HCT116 (cell line): ENCODE measurements at regions not wholly inside any gene's neighbourhood (a gene's known extent, or its start where the extent isn't known, plus 50 kb on each side); places are given as distances from the start of the nearest gene placed in this dataset.

Source experiments
- ATAC-seq: fragments of 200-7000 bp; cut with Tn5 transposase; 2 replicates; pipeline ENCODE4 v1.9.1; 2020; ENCODE audit warnings: mild to moderate bottlenecking, moderate library complexity
- BruUV-seq: library from RNA; stranded (reverse); fragments of 400-500 nt; replicated peaks from 2 replicates; lab custom pipeline; 2021; lab: Mats Ljungman, UMichigan
- CTCF ChIA-PET: fragments of 300-600 bp; sonication (Branson Sonifier 250); formaldehyde crosslinking; loops from one replicate; lab custom pipeline; 2021; ENCODE audit warnings: antibody characterized with exemption; lab: Charles Lee
- POLR2A ChIA-PET: fragments of 300-600, 350-600 bp; sonication (Branson Sonifier 250); formaldehyde crosslinking; loops from one replicate; lab custom pipeline; 2021; ENCODE audit warnings: antibody characterized with exemption; lab: Charles Lee
- RAD21 ChIA-PET, 2 experiments: fragments of 300-600 bp; sonication (Branson Sonifier 250); formaldehyde crosslinking; loops; one replicate each; lab custom pipeline; 2023; ENCODE audit warnings: low total read pairs in 2 of 2; ENCODE audit not compliant: uncharacterized antibody in 2 of 2, unreplicated experiment in 2 of 2, low non-redundant PET in 1 of 2; lab: Charles Lee
- DNase-seq: peaks from one replicate; pipeline ENCODE4 v3.0.0-alpha.2; 2010; ENCODE audit warnings: low read depth, low spot score
- H2AFZ ChIP-seq: fragments of 200-600 bp; shearing (Covaris generic), sonication (generic); 2 replicates; pipeline ENCODE4 v1.6.1; 2017; ENCODE audit warnings: low read depth, mixed run types, mixed read lengths, antibody characterized with exemption, low read length; ENCODE audit not compliant: poor library complexity, severe bottlenecking
- H3K27ac ChIP-seq: 2 replicates; pipeline ENCODE4 v1.5.1; 2012; ENCODE audit warnings: low read depth, low read length
- H3K27me3 ChIP-seq: fragments of 200-600 bp; sonication (generic); 2 replicates; pipeline ENCODE4 v1.6.1; 2016; ENCODE audit warnings: mixed run types, low read length, mixed read lengths; ENCODE audit not compliant: insufficient read depth
- H3K36me3 ChIP-seq, 2 experiments: fragments of 200-500 bp in 1 of 2; fragments of 200-600 bp in 1 of 2; sonication (Bioruptor generic) in 1 of 2; sonication (generic) in 1 of 2; 2 replicates each; pipeline versions ENCODE4 v1.5.1 to v1.6.1; 2014 to 2016; ENCODE audit warnings: low read length in 2 of 2, inconsistent platforms in 1 of 2, mixed read lengths in 1 of 2, mixed run types in 1 of 2; ENCODE audit not compliant: insufficient read depth in 2 of 2, control insufficient read depth in 1 of 2
- H3K4me1 ChIP-seq, 2 experiments: fragments of 200-600 bp in 1 of 2; sonication (generic) in 1 of 2; 2 replicates each; pipeline versions ENCODE4 v1.5.1 to v1.6.1; 2012 to 2017; ENCODE audit warnings: low read length in 2 of 2, inconsistent platforms in 1 of 2, mild to moderate bottlenecking in 1 of 2, mixed read lengths in 1 of 2, mixed run types in 1 of 2, moderate library complexity in 1 of 2; ENCODE audit not compliant: insufficient read depth in 2 of 2, control insufficient read depth in 1 of 2
- H3K4me2 ChIP-seq: fragments of 200-600 bp; sonication (generic); 2 replicates; pipeline ENCODE4 v1.6.1; 2017; ENCODE audit warnings: mixed run types, low read length, mixed read lengths
- H3K4me3 ChIP-seq, 2 experiments: fragments of 200-600 bp in 1 of 2; sonication (generic) in 1 of 2; replicated peaks in 1 of 2; 2 replicates each; pipeline ENCODE4 v1.5.1; 2011 to 2016; ENCODE audit warnings: low read length in 2 of 2, control low read depth in 1 of 2, low read depth in 1 of 2, mild to moderate bottlenecking in 1 of 2, mixed read lengths in 1 of 2, mixed run types in 1 of 2
- H3K79me2 ChIP-seq: fragments of 200-600 bp; sonication (generic); 2 replicates; pipeline ENCODE4 v1.6.1; 2017; ENCODE audit warnings: mild to moderate bottlenecking, mixed run types, low read length, moderate library complexity, mixed read lengths; ENCODE audit not compliant: insufficient read depth
- H3K9ac ChIP-seq: fragments of 200-600 bp; sonication (generic); 2 replicates; pipeline ENCODE4 v1.6.1; 2016; ENCODE audit warnings: low read length, mixed read lengths
- H3K9me2 ChIP-seq: fragments of 200-600 bp; sonication (generic), shearing (Covaris generic); 2 replicates; pipeline ENCODE4 v1.6.1; 2017; ENCODE audit warnings: mixed run types, mild to moderate bottlenecking, moderate library complexity; ENCODE audit not compliant: insufficient read depth
- H3K9me3 ChIP-seq, 2 experiments: fragments of 200-500 bp in 1 of 2; fragments of 200-600 bp in 1 of 2; sonication (Bioruptor generic) in 1 of 2; sonication (generic) in 1 of 2; 2 replicates each; pipeline ENCODE4 v1.6.1; 2014 to 2017; ENCODE audit warnings: low read length in 2 of 2, mixed read lengths in 2 of 2, inconsistent platforms in 1 of 2, low read depth in 1 of 2, mild to moderate bottlenecking in 1 of 2, mixed run types in 1 of 2, moderate library complexity in 1 of 2; ENCODE audit not compliant: control insufficient read depth in 1 of 2, insufficient read depth in 1 of 2
- H4K20me1 ChIP-seq: fragments of 200-600 bp; sonication (generic), shearing (Covaris generic); 2 replicates; pipeline ENCODE4 v1.6.1; 2017; ENCODE audit warnings: mixed run types, mild to moderate bottlenecking, moderate library complexity; ENCODE audit not compliant: insufficient read depth
- ATF3 ChIP-seq: IDR thresholded peaks from 2 replicates; pipeline ENCODE4 v1.6.1; 2012
- CBX3 ChIP-seq: IDR thresholded peaks from 2 replicates; pipeline ENCODE4 v1.6.1; 2012; ENCODE audit warnings: low read depth
- CEBPB ChIP-seq: IDR thresholded peaks from 2 replicates; pipeline ENCODE4 v1.6.1; 2012; ENCODE audit warnings: low read depth
- CTCF ChIP-seq, 3 experiments: fragments of 200-600 bp in 1 of 3; sonication (generic) in 1 of 3; IDR thresholded peaks in 2 of 3; conservative IDR thresholded peaks in 1 of 3; 2 replicates each; pipeline ENCODE4 v1.5.1; 2012 to 2017; ENCODE audit warnings: low read depth in 2 of 3, low read length in 2 of 3, antibody characterized with exemption in 1 of 3, borderline replicate concordance in 1 of 3, control low read depth in 1 of 3, mild to moderate bottlenecking in 1 of 3, mixed read lengths in 1 of 3, mixed run types in 1 of 3, moderate library complexity in 1 of 3; ENCODE audit not compliant: insufficient read depth in 1 of 3
- EGR1 ChIP-seq: IDR thresholded peaks from 2 replicates; pipeline ENCODE4 v1.6.1; 2012; ENCODE audit warnings: low read depth
- ELF1 ChIP-seq: IDR thresholded peaks from 2 replicates; pipeline ENCODE4 v1.6.1; 2012; ENCODE audit warnings: low read depth, borderline replicate concordance
- EZH2 ChIP-seq: fragments of 200-600 bp; sonication (generic); IDR thresholded peaks from 2 replicates; pipeline ENCODE4 v1.6.1; 2017; ENCODE audit warnings: antibody characterized with exemption, mixed run types
- EZH2phosphoT487 ChIP-seq: fragments of 200-600 bp; IDR thresholded peaks from 2 replicates; pipeline ENCODE4 v1.6.1; 2018; ENCODE audit warnings: antibody characterized with exemption, borderline replicate concordance
- FOSL1 ChIP-seq: IDR thresholded peaks from 2 replicates; pipeline ENCODE4 v1.6.1; 2012; ENCODE audit warnings: low read depth
- POLR2A ChIP-seq: IDR thresholded peaks from 2 replicates; pipeline ENCODE4 v1.7.0; 2011; ENCODE audit warnings: borderline replicate concordance; ENCODE audit not compliant: insufficient read depth, insufficient read length; ENCODE audit errors: extremely low read depth
- POLR2AphosphoS5 ChIP-seq: IDR thresholded peaks from 2 replicates; pipeline ENCODE4 v1.6.1; 2011; ENCODE audit warnings: mild to moderate bottlenecking, low read depth, low read length, moderate library complexity
- REST ChIP-seq: IDR thresholded peaks from 2 replicates; pipeline ENCODE4 v1.6.1; 2012; ENCODE audit warnings: low read depth
- SIN3A ChIP-seq: IDR thresholded peaks from 2 replicates; pipeline ENCODE4 v1.6.1; 2012; ENCODE audit warnings: low read depth
- SP1 ChIP-seq: IDR thresholded peaks from 2 replicates; pipeline ENCODE4 v1.6.1; 2012; ENCODE audit warnings: low read depth
- TCF7L2 ChIP-seq: IDR thresholded peaks from 2 replicates; pipeline ENCODE4 v1.7.0; 2011; ENCODE audit warnings: borderline replicate concordance, inconsistent platforms; ENCODE audit not compliant: insufficient read depth, insufficient read length; ENCODE audit errors: extremely low read depth
- YY1 ChIP-seq: IDR thresholded peaks from 2 replicates; pipeline ENCODE4 v1.6.1; 2011; ENCODE audit warnings: low read length, low read depth, moderate library complexity, mild to moderate bottlenecking; ENCODE audit not compliant: insufficient replicate concordance; ENCODE audit errors: extremely low read depth
- ZFX ChIP-seq: fragments of 450-650 bp; IDR thresholded peaks from 2 replicates; pipeline ENCODE4 v1.6.1; 2017
- intact Hi-C: fragments of 100-400 bp; cut with micrococcal nuclease; formaldehyde crosslinking; loops from 2 replicates; pipeline ENCODE4 v1.10.0; 2022
- TF ChIP-seq, protein P1 (sequence below): IDR thresholded peaks from 2 replicates; pipeline ENCODE4 v1.6.1; 2012

GRCh38 chr2:14480906-14481305 lies 151.6 kb upstream of the LRATD1 start:
- Histone ChIP-seq H3K27ac (no peak overlapping the region), H3K9me3 (peaks cover 3 to 22% of the 10 kb centered on the region in 2 experiments; a peak in 2 of 4 replicates), H3K4me3 (no peak overlapping the region), H3K9ac (no peak overlapping the region), H3K4me1 (no peaks in the 10 kb centered on the region), H2AFZ (no peak overlapping the region), H4K20me1 (no peaks in the 10 kb centered on the region), H3K79me2 (no peaks in the 10 kb centered on the region), H3K4me2 (no peak overlapping the region), H3K36me3 (no peaks in the 10 kb centered on the region), H3K9me2 (no peaks in the 10 kb centered on the region), H3K27me3 (no peaks in the 10 kb centered on the region)
- no peak for ATAC-seq
- no TSS peak for BruUV-seq
- CTCF ChIA-PET: no interaction called here
- intact Hi-C loops: no loop called here
- RAD21 ChIA-PET: no interaction called here
- POLR2A ChIA-PET: no interaction called here
- DNase-seq: no peak
- TF ChIP-seq EZH2phosphoT487 (no peak), TCF7L2 (no peak), REST (no peak), POLR2A (no peak), ZFX (no peak), ELF1 (no peak), CEBPB (no peak), CTCF (IDR thresholded peaks at IDR 0.05 in 2 of 3, conservative IDR thresholded peaks at IDR 0.05 in 1 of 3; ENCODE audit: borderline replicate concordance in 1 of 3, insufficient read depth in 1 of 3, low read depth in 2 of 3, low read length in 2 of 3) (no peak), FOSL1 (no peak), EGR1 (no peak), EZH2 (no peak), ATF3 (no peak), SP1 (no peak), YY1 (no peak), POLR2AphosphoS5 (no peak), SIN3A (no peak), CBX3 (no peak)
- TF ChIP-seq, protein P1, sequence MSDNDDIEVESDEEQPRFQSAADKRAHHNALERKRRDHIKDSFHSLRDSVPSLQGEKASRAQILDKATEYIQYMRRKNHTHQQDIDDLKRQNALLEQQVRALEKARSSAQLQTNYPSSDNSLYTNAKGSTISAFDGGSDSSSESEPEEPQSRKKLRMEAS: no peak
